ENCODE measurements at regions not wholly inside any gene's neighbourhood (a gene's known extent, or its start where the extent isn't known, plus 50 kb on each side); places are given as distances from the start of the nearest gene placed in this dataset.

GRCh38 chr16:86891631-86892030 lies 313.3 kb downstream of the FOXL1 start:
- no peak for TF ChIP-seq CTCF (conservative IDR thresholded peaks at IDR 0.05; ENCODE audit: low read length)
- no peak for TF ChIP-seq EZH2phosphoT487 (IDR thresholded peaks at IDR 0.05; ENCODE audit: borderline replicate concordance, low read depth, low read length)

Measured in OCI-LY7 (cell line).